NCI-H2196 treated with DMSO at 0.1 percent for 48 hours (cell line): ENCODE measurements at regions not wholly inside any gene's neighbourhood (a gene's known extent, or its start where the extent isn't known, plus 50 kb on each side); places are given as distances from the start of the nearest gene placed in this dataset.

Experiments
- DNase-seq: peaks from one replicate; lab custom pipeline; 2025; ENCODE audit not compliant: unreplicated experiment; lab: John Stamatoyannopoulos, UW

DNA sequence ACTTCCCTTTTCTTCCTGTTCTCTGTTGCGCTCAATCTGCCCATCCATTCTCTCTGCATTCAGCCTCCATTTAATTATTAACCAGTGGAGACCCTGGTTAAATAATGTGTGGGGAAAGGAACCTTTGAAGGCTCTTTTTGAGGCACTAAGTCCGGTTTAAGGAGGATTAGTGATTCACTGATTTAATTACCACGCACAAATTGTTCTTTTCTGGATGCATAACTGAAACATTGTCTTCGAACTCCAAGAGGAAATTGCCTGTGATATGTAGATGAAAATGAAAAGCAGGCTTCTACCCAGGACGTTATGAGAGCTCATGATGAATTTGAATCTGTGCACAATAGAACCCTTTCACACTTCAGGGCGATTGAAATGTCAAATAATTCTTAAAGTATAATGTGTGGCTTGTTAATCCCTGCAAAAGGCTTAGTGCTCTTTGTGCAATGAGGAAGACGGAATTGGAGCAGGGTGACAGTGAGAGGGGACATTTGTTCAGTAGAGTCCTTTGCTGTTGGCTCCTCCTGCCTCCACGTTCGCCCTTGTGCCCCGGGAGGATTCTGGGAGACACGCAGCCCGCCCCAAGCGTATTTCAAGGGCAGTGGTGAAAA lies 51.1 kb upstream of the ZNF236 start:
- no peak for DNase-seq

DNA sequence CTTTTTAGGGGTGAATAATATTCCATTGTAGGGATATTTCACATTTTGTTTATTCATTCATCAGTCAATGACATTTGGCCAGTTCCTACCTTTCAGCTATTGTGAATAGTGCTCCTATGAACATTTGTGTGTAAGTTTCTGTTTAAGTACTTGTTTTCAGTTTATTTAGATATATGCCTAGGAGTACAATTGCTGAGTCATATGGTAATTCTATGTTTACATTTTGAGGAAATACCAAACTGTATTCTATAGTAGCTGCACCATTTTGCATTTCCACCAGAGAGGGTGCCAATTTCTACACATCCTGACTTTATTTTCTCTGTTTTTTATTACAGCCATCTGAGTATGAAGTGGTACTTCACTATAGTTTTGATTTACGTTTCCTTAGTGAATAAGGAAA lies 54.4 kb upstream of the ZNF236 start:
- DNase-seq = no peak

DNA sequence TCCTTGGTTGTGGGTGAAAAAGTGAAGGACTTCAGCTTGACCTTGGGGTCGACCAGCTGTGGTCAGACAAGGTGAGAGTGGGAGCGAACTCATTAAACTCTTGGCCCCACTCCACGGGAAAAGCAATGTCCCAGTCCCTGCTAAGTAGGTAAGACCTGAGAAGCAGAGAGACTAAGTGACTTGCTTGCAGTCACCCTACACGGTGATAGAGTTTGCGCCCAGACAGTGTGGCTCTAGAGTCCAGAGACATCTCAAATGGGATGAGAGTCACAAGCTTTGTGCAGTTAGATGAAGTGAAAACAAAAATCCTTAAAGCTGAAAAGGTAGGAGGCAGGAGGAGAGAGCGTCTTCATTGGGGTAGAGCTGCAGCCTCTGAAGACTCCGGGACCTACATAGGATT lies 55.9 kb upstream of the ZNF236 start:
- DNase-seq = no peak

DNA sequence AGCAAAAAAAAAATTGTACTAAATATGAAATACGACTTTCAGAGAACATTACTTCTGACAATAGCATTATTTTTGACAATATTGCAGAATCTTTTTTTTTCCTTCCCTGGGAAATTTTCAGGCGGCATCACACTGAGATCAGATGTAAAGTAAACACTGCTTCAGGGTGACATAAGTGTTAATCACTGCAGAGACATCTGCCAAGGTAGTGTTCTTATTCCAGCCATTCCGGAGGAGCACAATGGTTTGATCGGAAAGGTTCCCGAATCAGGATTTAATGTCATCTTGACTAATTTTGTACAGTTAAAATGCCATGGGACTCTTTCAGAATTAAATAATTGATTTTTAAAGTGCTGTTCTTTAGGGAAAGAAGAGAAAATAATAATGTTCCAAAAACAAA lies 56.7 kb upstream of the ZNF236 start:
- DNase-seq = no peak

DNA sequence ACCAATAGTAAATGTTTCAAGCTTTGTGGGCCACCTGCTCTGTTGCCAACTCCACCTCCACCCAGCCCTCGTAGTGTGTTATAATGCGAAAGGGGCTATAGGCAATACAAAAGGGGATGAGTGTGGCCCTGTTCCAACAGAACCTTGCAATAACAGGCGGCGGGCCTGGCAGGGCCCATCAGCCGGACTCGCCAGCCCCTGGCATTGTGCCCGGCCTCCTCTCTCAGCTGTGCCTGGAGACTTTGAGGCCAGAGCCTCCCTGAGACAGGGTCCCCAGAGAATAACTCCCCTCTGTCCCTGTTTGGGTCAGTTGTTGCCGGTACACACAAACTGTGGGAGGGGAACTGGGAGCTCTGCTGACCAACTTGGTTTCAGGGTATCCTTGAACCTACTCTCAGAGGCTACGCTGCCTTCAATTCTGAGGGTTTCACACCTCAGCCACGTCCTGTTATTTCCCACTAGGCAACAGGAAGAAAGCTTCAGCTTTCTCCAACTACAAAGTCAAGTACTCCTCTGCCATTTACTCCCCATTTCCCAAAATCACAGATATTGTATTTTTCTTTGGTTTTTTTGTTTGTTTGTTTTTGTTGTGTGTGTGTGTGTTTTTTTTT lies 58.0 kb upstream of the ZNF236 start:
- no peak for DNase-seq

DNA sequence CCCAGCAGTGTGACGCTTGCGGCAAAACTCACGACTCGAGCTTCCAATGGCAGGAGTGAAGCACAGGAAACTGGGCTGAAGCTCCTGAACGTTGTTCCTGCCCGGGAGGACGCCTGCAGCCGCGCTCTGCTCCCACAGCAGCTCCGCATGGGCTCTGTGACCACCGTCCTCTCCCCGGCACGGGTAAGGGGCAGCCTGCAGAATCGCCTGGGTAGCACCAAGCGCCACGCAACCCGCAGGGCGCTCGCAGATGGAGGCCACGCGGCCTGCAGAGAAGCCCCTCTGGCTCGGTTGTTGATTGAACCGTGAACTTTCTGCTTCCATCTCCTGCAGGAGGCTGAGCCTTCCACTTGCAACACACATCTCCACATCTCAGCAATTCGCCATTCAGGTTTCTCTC lies 63.3 kb upstream of the ZNF236 start:
- DNase-seq = no peak

DNA sequence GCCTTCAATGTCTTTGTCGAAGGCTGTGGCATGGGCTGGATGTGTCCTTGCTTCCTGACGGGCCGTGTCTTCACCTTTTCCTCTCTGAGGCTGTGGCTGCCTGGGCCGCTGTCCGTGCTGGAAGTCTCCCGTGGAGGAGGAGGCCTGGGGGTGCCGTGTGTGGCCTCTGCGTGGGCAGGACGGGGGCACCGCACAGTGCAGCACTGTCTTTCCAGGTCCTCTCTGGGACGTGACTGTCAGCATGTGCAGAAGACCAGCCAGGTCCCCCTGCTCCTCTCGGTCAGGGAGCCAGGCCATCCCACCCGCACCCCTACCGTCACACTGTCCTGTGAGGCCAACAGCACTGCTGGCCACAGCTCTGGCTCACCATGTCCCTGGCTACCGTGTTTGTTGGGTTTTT lies 64.4 kb upstream of the ZNF236 start:
- DNase-seq = no peak

DNA sequence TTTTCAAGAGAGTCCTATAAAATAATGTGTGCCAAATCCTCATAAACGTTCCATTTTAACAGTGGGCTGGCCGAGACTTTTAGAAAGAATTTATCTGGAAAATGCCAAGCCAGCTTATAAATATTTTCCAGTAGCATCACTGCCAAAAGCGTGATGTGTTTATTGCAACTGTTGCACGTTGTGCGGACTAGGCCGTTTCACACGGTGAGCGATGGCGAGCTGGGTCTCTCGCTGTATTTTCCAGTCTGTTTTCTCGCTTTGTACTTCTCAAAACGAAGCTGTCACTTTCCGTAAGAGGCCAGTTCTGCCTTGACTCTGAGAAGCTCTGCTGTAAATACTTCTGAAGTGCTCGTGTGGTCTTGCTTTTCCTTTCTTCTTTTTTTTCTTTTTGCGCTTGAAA lies 65.0 kb upstream of the ZNF236 start:
- DNase-seq = no peak

DNA sequence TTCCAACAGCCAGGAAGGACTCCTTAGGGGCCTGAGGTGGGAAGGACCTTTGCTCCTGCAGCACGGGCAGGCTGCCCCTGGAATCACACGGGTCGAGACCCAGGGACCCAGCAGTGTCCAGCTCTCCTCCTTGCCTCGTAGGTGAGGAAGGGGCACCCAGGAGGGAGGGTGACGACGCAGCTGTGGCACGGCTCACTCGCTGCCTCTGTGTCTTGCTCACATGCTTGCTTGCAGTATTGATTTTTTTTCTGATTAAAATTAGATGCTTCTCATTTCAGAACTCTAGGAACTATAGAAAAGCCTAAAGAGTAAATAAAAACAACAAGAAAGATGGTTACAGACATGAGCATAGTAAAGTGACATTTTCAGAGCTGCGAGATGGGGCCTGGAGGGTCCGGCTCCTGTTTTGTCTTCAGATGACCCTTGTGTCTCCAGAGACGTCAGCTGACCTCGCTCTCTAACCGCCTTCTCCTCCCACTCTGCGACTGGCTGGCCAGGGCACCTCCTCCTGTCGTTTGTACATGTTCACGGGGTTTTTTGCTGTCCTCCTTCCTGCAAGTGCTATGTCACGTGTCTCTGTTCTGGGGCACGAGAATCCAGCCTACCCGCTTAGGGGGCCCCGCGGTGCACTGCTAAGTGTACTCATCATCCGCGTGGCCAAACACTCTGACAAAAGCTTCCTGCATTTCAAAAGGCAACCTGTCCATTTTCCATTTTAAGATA lies 65.7 kb upstream of the ZNF236 start:
- DNase-seq = no peak

DNA sequence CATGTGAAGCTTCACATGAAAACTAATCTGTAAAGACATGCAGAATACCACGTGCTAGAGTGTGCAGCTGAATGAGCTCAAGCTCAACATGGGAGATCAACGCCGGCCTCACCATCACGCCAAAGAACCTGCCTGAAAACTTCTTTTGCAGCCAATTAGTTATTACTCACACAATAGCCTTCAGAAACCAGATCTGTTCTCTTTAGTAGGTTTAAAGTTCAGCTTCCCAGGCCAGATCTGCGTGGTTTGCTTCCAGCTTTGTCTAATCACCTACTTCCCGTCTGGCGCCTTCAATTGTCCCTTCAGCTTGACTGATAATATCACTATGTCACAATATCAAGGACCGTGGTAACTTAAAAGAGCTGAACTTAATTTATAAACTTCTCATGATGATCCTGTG lies 68.0 kb upstream of the ZNF236 start:
- no peak for DNase-seq

DNA sequence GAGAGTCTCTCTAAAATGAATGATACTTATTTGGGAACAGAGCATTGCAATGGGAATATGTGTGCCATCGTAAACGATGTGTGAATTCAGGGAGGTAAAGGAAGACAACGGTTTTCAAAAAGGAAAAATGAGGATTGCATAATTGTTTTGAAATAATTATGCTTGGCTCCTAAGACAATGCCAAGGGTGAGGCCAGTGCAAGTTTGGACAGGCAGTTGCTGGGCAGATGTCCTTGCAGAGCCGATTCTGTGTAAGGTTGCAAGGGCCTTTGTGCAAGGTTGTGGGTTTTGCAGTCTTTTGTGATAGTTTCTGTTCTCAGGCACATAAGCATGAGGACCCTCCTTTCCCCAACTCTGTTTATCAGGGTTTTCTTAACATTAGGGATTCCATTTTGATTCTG lies 70.0 kb upstream of the ZNF236 start:
- DNase-seq = no peak

DNA sequence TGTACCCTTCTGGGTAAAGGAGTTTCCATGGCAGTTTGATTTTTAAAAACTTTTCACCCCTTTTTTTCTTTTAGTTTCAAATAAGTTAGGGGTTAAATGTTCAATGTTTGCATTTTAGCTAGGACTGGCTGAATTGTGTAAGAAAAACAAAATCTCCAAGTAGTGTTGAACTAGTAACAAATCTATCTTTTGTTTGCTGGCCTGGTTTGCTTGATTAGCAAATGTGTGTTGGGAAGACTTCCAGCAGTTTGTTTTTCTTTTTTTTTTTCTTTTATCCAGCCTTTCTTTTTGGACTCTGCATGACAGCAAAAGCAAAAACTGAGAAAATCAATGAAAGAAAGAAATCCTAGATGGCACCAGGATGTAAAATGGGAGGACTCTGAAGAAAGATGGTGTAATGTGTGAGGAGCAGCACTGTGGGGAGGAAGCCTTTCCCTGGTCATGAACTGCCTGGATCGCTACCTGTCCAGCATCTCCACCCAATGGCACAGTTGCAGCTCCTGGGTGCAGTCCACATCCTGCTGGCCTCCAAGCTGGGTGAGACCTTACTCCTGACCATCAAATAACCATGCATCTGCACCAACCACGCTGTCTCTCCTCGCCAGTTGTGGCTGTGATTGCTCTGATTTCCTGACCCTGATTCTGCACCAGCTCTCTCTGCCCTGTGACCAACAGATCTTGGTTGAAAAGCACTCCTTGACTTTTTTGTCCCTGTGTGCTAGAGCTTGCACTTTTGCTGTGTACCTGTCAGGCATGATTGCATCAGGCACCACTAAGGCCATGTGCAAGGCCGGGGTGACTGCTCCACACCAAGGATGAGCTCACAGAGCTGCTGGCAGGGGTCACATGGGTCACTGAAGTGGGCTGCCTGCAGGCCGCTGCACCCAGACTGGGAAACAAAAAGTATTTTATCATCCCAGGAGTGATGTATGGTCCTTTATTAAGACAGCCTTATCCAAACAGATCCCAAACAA lies 71.2 kb upstream of the ZNF236 start:
- DNase-seq = no peak

DNA sequence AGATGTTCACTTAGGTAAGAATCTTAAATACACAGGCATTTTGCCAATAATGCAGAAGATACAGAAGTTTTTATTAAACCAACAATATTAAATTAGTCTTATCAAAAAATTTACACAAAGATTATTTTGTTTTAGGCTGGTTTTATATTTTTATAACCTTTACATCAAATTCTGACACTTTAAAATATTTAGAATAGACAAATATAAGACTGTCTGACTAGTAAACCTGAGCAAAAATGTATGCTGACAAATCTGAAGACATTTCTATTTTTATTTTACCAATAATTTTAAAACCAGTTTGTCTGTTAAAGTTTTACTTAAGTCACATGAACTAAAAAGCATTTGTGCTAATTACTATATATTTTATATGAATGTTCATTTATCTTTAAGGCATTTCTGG lies 72.1 kb upstream of the ZNF236 start:
- no peak for DNase-seq

DNA sequence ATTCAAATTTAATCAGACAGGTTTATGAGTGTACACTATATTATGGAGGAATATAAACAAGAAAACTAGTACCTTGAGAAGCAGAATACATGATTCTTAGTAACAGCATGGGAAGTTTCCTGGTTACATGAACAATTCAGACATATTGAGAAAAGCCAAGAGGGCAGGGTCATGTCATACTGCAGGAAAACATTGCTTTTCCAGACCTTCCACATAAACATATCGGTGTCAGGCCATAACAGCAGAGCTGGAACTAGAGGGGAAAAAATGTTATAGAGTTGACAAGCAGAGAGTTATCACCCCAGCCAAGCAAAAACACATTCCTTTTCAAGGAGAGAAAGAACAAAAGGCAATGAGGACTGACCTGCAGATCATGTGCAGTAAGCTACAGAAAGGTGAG lies 74.7 kb upstream of the ZNF236 start:
- DNase-seq = no peak

DNA sequence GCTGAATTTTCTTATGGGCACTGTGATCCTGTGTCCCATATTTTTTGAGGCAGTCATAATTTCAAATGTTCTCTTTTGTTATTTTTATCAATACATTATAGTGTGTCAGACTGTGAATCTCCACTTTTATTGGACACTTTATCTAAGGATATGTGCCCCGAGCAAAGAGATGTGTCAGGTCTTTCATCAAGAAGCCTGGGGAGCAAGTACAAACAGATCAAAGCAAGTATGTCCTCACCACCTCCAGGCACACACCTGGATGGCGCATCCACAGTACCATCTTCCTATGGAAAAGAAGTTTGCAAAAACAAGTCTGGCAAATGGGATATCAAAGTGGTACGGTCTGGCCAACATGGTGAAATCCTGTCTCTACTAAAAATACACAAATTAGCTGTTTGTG lies 81.0 kb upstream of the ZNF236 start:
- DNase-seq = no peak

DNA sequence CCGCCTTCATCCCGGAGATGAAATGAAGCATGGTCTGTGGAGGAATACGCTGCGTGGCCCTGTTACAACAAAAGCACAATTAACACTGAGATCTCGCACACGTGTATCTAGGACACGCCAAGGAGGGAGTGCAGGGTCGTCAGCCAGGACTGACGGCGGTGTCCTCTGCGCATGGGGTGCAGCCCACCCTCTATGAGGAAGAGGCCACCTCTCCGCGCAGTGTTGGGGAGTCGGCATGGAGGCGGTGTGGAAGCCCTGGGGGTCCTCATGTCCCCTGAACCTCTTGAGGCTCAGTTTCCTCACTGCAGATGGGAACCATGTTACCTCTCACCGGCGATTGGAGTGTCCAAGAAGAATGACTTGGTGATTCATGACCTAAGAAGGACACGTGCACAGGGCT lies 86.0 kb upstream of the ZNF236 start:
- DNase-seq = no peak

DNA sequence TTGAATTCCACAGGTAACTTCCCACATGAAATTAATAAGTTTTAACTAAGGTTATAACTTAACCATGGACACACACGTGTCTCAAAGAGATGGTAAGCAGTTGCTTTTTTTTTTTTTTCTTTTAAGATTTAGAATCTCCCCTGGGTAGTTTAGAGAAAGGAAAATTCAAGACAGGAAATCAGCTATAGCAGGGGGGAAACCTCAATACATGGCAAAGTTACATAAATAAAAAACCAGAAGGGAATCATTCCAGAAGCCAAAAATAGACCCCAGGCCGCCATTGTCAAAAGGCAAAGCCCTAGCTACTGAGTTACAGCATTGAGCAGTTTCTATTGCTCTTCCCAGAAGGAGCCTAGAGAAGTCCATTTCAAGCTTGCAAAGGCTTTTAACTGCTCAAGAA lies 91.5 kb upstream of the ZNF236 start:
- no peak for DNase-seq

DNA sequence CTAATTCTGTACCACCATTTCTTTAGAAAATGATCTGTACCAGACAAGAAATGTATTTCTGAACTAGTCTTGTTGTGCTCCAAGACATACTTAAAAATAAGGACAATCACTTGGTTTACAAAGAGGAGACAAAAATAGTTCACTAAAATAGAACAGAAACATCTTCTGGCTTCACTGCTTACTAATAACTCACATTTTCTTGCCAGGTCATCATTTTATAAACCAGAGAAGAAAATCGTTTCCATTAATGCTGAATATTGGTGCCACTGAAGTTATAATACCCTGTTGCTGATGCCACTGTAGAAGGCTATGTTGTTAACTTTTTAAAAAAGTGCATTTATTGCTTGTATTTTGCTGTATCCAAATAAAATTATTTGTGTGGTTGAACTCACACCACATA lies 94.8 kb upstream of the ZNF236 start:
- DNase-seq = no peak

DNA sequence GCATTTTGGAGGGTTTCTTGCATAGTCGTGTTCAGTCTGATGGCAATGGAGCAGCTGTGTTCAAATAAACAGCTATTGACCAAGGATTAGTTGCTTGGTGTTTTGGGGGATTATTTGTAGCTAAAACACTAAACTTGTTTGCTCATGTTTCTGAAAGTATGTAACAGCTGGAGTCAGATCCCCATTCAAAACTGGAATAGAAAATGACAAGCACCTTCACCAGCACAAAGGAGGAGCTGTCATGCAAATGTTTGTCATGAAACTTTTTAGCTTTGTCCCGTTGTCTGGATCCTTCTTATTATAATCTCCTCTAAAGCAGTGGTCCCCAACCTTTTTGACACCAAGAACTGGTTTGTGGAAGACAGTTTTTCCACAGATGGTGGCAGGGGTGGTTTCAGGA lies 96.9 kb upstream of the ZNF236 start:
- no peak for DNase-seq

DNA sequence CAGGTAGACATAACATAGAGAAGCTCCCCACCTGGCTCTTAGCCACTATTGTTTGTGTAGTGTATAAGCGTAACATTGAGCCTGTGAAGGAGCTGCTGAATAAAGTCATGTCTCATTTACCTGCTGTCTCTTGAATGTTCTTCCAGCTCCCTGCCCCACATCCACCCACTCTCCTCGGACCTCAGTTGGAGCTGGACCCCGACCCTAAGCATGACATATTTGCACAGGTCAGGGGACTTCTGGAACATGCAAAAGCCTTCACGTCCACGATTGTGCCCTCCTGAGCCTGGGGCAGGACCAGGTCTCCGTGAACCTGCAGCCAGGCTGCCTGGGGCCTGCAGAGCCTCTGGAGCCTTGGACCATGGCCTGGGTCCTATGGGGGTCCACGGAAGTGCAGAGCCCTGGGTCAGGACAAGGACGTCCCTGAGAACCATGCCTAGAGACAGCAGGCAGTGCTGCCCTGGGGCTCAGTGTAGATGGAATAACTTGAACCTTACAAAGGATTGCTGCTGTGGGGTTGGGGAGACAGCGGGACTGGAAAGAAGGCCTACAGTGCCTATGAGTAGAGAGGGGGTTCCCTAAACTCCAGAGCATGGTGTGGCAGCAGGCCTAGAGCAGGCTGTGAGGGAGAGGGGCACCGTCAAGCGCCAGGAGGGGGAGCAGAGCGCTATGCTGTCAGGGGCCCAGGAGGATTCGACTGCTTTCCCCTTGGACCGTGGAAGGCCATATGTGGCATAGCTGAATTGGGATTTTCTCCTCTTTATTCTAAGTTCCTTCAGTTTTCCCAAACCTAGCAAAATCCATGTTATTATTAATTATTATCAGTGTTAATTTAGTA lies 99.9 kb upstream of the ZNF236 start:
- DNase-seq = no peak
